ENCODE measurements at regions not wholly inside any gene's neighbourhood (a gene's known extent, or its start where the extent isn't known, plus 50 kb on each side); places are given as distances from the start of the nearest gene placed in this dataset.

GRCh38 chr2:242020196-242021004 lies 150.9 kb downstream of the RTP5 start:
- DNase-seq (ENCODE audit: low read depth): peak; percentile 87
- peak; percentile 63 for TF ChIP-seq CTCF (conservative IDR thresholded peaks at IDR 0.05; ENCODE audit: low read depth, low read length)
- H3K4me3 ChIP-seq (ENCODE audit: low read depth, low read length): no peak overlapping the region

- DNase-seq (ENCODE audit: low read depth): no peak
- no peak for TF ChIP-seq CTCF (conservative IDR thresholded peaks at IDR 0.05; ENCODE audit: low read depth, low read length)
- no peak overlapping the region for H3K4me3 ChIP-seq (ENCODE audit: low read depth, low read length)
These were observed 153.2 kb downstream of the RTP5 start for GRCh38 chr2:242022550-242023290.

GRCh38 chr2:242024751-242025355 lies 155.3 kb downstream of the RTP5 start:
- no peak overlapping the region for H3K4me3 ChIP-seq (ENCODE audit: low read depth, low read length)
- no peak for DNase-seq (ENCODE audit: low read depth)
- no peak for TF ChIP-seq CTCF (conservative IDR thresholded peaks at IDR 0.05; ENCODE audit: low read depth, low read length)

- no peak overlapping the region for H3K4me3 ChIP-seq (ENCODE audit: low read depth, low read length)
- TF ChIP-seq CTCF (conservative IDR thresholded peaks at IDR 0.05; ENCODE audit: low read depth, low read length): no peak
- no peak for DNase-seq (ENCODE audit: low read depth)
These were observed 158.3 kb downstream of the RTP5 start for GRCh38 chr2:242027676-242028450.

- peak; percentile 11 for TF ChIP-seq CTCF (conservative IDR thresholded peaks at IDR 0.05; ENCODE audit: low read depth, low read length)
- H3K4me3 ChIP-seq (ENCODE audit: low read depth, low read length): no peak overlapping the region
- DNase-seq (ENCODE audit: low read depth): no peak
These were observed 160.1 kb downstream of the RTP5 start for GRCh38 chr2:242029422-242030225.

GRCh38 chr2:242030226-242030575 lies 160.7 kb downstream of the RTP5 start:
- no peak overlapping the region for H3K4me3 ChIP-seq (ENCODE audit: low read depth, low read length)
- no peak for DNase-seq (ENCODE audit: low read depth)
- peak; percentile 1 for TF ChIP-seq CTCF (conservative IDR thresholded peaks at IDR 0.05; ENCODE audit: low read depth, low read length)

Data from choroid plexus epithelial cell (primary cell).